Endodermal cell (in vitro differentiated cells): ENCODE measurements at regions not wholly inside any gene's neighbourhood (a gene's known extent, or its start where the extent isn't known, plus 50 kb on each side); places are given as distances from the start of the nearest gene placed in this dataset.

Experiments used
- DNase-seq: peaks from one replicate; pipeline ENCODE4 v3.0.0-alpha.2; 2017
- H3K27ac ChIP-seq: 2 replicates; pipeline ENCODE4 v1.5.1; 2013; ENCODE audit warnings: mild to moderate bottlenecking, low read depth, low read length, moderate library complexity
- H3K27me3 ChIP-seq: 2 replicates; pipeline ENCODE4 v1.6.1; 2013; ENCODE audit warnings: mild to moderate bottlenecking, low read length, moderate library complexity; ENCODE audit not compliant: insufficient read depth, control insufficient read depth, poor library complexity, severe bottlenecking
- H3K36me3 ChIP-seq: 2 replicates; pipeline ENCODE4 v1.7.0; 2013; ENCODE audit warnings: mild to moderate bottlenecking, low read length, moderate library complexity; ENCODE audit not compliant: control insufficient read depth, insufficient read depth
- H3K4me1 ChIP-seq: one replicate; pipeline ENCODE4 v1.7.0; 2013; ENCODE audit warnings: low read length; ENCODE audit not compliant: control insufficient read depth, insufficient read depth
- H3K4me3 ChIP-seq: 2 replicates; pipeline ENCODE4 v1.5.1; 2013; ENCODE audit warnings: mild to moderate bottlenecking, low read length, moderate library complexity
- H3K9ac ChIP-seq: 2 replicates; pipeline ENCODE4 v1.6.1; 2013; ENCODE audit warnings: mild to moderate bottlenecking, low read length, moderate library complexity; ENCODE audit not compliant: poor library complexity, severe bottlenecking; ENCODE audit errors: extremely low read depth
- H3K9me3 ChIP-seq: 2 replicates; pipeline ENCODE4 v1.6.1; 2013; ENCODE audit warnings: mild to moderate bottlenecking, low read length, moderate library complexity; ENCODE audit not compliant: control insufficient read depth
- H3K27ac Mint-ChIP-seq: 2 replicates; pipeline ENCODE4 v1.8.0; 2020; ENCODE audit warnings: mixed read lengths
- H3K27me3 Mint-ChIP-seq: 2 replicates; pipeline ENCODE4 v1.8.0; 2021; ENCODE audit warnings: mild to moderate bottlenecking, mixed read lengths; ENCODE audit not compliant: insufficient read depth
- H3K36me3 Mint-ChIP-seq: 2 replicates; pipeline ENCODE4 v1.8.0; 2020; ENCODE audit warnings: low read depth, mixed read lengths
- H3K4me1 Mint-ChIP-seq: 2 replicates; pipeline ENCODE4 v1.8.0; 2020; ENCODE audit warnings: mixed read lengths
- H3K4me3 Mint-ChIP-seq: 2 replicates; pipeline ENCODE4 v1.8.0; 2020; ENCODE audit warnings: mild to moderate bottlenecking, moderate library complexity, mixed read lengths
- H3K9me3 Mint-ChIP-seq: 2 replicates; pipeline ENCODE4 v1.8.0; 2020; ENCODE audit warnings: mild to moderate bottlenecking, mixed read lengths
- WGBS, 2 experiments: methylation state at CpG; one replicate each; pipeline versions ENCODE4 v1.1.5 to v1.1.7; 2013; ENCODE audit warnings: missing lambda C conversion rate in 2 of 2, mixed read lengths in 1 of 2; ENCODE audit not compliant: insufficient coverage in 1 of 2, insufficient read length in 1 of 2; 5-methylcytosine and 5-hydroxymethylcytosine counted together
- TF ChIP-seq, protein P1 (sequence below): fragments of 200-600 bp; sonication (generic); conservative IDR thresholded peaks from 2 replicates; pipeline ENCODE4 v1.5.0; 2021; ENCODE audit warnings: antibody characterized with exemption, mild to moderate bottlenecking

DNA sequence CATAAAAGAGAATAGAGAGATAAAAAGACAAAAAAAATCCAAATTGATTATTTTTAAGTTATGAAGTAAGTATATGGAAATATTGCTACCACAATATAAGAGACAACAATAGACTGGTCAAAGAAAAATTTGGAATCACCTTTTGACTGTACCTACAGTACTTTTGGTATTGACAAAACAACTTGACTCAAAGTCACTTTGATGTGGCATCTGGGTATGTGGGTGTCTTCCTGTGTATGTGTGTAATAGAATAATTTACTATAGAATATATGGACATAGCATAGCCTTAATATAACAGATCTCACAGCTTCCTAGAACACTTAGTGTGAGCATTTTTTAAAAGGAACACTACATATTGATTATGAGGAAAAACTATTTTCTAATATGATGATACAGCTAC, 1016.2 kb upstream of the PCDH20 start:
- H3K27me3 Mint-ChIP-seq = no peaks in the 10 kb centered on the region
- no peaks in the 10 kb centered on the region for H3K9me3 Mint-ChIP-seq
- DNase-seq = no peak
- no peaks in the 10 kb centered on the region for H3K4me1 ChIP-seq
- no peaks in the 10 kb centered on the region for H3K9me3 ChIP-seq
- TF ChIP-seq, protein P1, sequence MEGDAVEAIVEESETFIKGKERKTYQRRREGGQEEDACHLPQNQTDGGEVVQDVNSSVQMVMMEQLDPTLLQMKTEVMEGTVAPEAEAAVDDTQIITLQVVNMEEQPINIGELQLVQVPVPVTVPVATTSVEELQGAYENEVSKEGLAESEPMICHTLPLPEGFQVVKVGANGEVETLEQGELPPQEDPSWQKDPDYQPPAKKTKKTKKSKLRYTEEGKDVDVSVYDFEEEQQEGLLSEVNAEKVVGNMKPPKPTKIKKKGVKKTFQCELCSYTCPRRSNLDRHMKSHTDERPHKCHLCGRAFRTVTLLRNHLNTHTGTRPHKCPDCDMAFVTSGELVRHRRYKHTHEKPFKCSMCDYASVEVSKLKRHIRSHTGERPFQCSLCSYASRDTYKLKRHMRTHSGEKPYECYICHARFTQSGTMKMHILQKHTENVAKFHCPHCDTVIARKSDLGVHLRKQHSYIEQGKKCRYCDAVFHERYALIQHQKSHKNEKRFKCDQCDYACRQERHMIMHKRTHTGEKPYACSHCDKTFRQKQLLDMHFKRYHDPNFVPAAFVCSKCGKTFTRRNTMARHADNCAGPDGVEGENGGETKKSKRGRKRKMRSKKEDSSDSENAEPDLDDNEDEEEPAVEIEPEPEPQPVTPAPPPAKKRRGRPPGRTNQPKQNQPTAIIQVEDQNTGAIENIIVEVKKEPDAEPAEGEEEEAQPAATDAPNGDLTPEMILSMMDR = no peak
- peaks cover 11% of the 10 kb centered on the region for H3K4me1 Mint-ChIP-seq
- H3K4me3 ChIP-seq = no peak overlapping the region
- no peaks in the 10 kb centered on the region for H3K27me3 ChIP-seq
- no peak overlapping the region for H3K27ac Mint-ChIP-seq
- no peaks in the 10 kb centered on the region for H3K36me3 Mint-ChIP-seq
- no peaks in the 10 kb centered on the region for H3K36me3 ChIP-seq
- H3K27ac ChIP-seq = no peak overlapping the region
- no peak overlapping the region for H3K4me3 Mint-ChIP-seq
- no peak overlapping the region for H3K9ac ChIP-seq

DNA sequence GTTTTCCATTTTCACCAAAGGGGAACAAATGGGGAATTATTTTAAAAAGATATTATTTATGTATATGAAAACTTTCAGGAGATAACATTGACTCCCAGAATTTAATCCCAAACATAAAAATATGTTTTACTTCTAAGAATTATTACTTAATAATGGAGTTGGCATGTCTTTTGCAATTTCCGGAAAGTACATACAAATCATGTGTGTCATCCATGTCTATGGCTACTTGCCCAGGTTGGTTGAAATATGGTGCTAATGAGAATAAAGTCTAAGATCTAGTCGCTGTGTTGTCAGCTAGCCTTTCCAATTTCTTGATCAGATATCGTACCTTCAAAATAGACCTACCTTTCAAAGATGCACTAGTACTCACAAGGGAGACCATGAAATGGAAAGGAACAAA, 1003.2 kb upstream of the PCDH20 start:
- peaks cover 2% of the 10 kb centered on the region for H3K27me3 Mint-ChIP-seq
- WGBS, 2 experiments = 100% methylated on average over 1 to 3 of the region's 3 CpGs
- Histone ChIP-seq H3K36me3 (no peaks in the 10 kb centered on the region), H3K27ac (no peak overlapping the region), H3K9me3 (no peaks in the 10 kb centered on the region), H3K9ac (no peak overlapping the region), H3K27me3 (no peaks in the 10 kb centered on the region), H3K4me1 (no peaks in the 10 kb centered on the region), H3K4me3 (no peak overlapping the region)
- H3K27ac Mint-ChIP-seq = no peak overlapping the region
- H3K4me1 Mint-ChIP-seq = no peaks in the 10 kb centered on the region
- no peaks in the 10 kb centered on the region for H3K9me3 Mint-ChIP-seq
- H3K36me3 Mint-ChIP-seq = no peaks in the 10 kb centered on the region
- no peak for DNase-seq
- no peak overlapping the region for H3K4me3 Mint-ChIP-seq
- TF ChIP-seq, protein P1 = no peak

DNA sequence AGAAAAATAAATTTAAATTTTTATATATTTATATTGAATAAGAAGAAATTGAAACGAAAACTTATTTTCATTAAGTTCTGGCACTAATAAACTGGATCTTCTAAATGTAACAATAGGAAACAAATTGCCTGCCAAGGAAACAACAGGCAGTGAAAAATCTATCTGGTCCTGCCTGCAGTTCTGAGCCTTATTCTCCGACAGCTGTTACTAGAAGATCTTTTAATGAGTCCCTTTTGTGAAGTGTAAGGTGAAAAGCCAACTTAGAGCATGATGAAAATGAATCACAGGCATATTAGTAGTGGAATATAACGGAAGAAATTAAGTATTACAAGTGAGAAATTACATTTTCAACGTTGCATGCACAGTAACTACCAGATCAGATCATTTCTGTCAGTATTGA, 1002.7 kb upstream of the PCDH20 start:
- Mint-ChIP-seq H3K27ac (no peak overlapping the region), H3K4me1 (no peaks in the 10 kb centered on the region), H3K27me3 (peaks cover 2% of the 10 kb centered on the region)

More for the DNA sequence above, 1002.7 kb upstream of the PCDH20 start:
- Histone ChIP-seq H3K27ac (no peak overlapping the region), H3K9ac (no peak overlapping the region), H3K9me3 (no peaks in the 10 kb centered on the region), H3K36me3 (no peaks in the 10 kb centered on the region), H3K4me1 (no peaks in the 10 kb centered on the region), H3K27me3 (no peaks in the 10 kb centered on the region), H3K4me3 (no peak overlapping the region)
- no peak for DNase-seq
- 93 to 100% methylated on average over 1 to 4 of the region's 4 CpGs for WGBS, 2 experiments
- H3K36me3 Mint-ChIP-seq = no peaks in the 10 kb centered on the region
- H3K9me3 Mint-ChIP-seq = no peaks in the 10 kb centered on the region
- TF ChIP-seq, protein P1 = no peak
- H3K4me3 Mint-ChIP-seq = no peak overlapping the region
